Mesenchymal stem cell (in vitro differentiated cells and primary cell): ENCODE measurements at regions not wholly inside any gene's neighbourhood (a gene's known extent, or its start where the extent isn't known, plus 50 kb on each side); places are given as distances from the start of the nearest gene placed in this dataset.

Source experiments
- DNase-seq: peaks from one replicate; pipeline ENCODE4 v3.0.0-alpha.2; 2013
- H2AFZ ChIP-seq: one replicate; pipeline ENCODE4 v1.6.1; 2013; ENCODE audit warnings: low read depth, mild to moderate bottlenecking, control low read depth, inconsistent platforms, low read length, moderate library complexity
- H2AK5ac ChIP-seq: 2 replicates; pipeline ENCODE4 v1.6.1; 2013; ENCODE audit warnings: low read length, moderate library complexity, mild to moderate bottlenecking, inconsistent platforms; ENCODE audit not compliant: severe bottlenecking
- H2BK120ac ChIP-seq: one replicate; pipeline ENCODE4 v1.6.1; 2013; ENCODE audit warnings: low read depth, mild to moderate bottlenecking, inconsistent platforms, low read length, moderate library complexity
- H2BK12ac ChIP-seq, 2 experiments: one replicate each; pipeline ENCODE4 v1.6.1; 2013; ENCODE audit warnings: inconsistent platforms in 2 of 2, low read length in 2 of 2, mild to moderate bottlenecking in 2 of 2, moderate library complexity in 2 of 2, control low read depth in 1 of 2
- H2BK15ac ChIP-seq: one replicate; pipeline ENCODE4 v1.6.1; 2013; ENCODE audit warnings: mild to moderate bottlenecking, low read depth, inconsistent platforms; ENCODE audit not compliant: poor library complexity, severe bottlenecking
- H2BK5ac ChIP-seq: 2 replicates; pipeline ENCODE4 v1.6.1; 2013; ENCODE audit warnings: low read depth, mild to moderate bottlenecking, low read length, control low read depth, inconsistent platforms; ENCODE audit not compliant: poor library complexity, severe bottlenecking
- H3K14ac ChIP-seq, 2 experiments: one replicate each; pipeline ENCODE4 v1.6.1; 2013; ENCODE audit warnings: inconsistent platforms in 2 of 2, low read length in 2 of 2, control low read depth in 1 of 2, mild to moderate bottlenecking in 1 of 2, moderate library complexity in 1 of 2
- H3K18ac ChIP-seq, 2 experiments: one replicate each; pipeline ENCODE4 v1.6.1; 2013; ENCODE audit warnings: inconsistent platforms in 2 of 2, low read length in 2 of 2, control low read depth in 1 of 2, low read depth in 1 of 2, mild to moderate bottlenecking in 1 of 2
- H3K23ac ChIP-seq, 2 experiments: one replicate each; pipeline ENCODE4 v1.6.1; 2013; ENCODE audit warnings: inconsistent platforms in 2 of 2, low read length in 2 of 2, mild to moderate bottlenecking in 2 of 2, moderate library complexity in 2 of 2, control low read depth in 1 of 2
- H3K27ac ChIP-seq: 2 replicates; pipeline ENCODE4 v1.5.1; 2013; ENCODE audit warnings: mild to moderate bottlenecking, moderate library complexity, low read length, control low read depth, inconsistent platforms; ENCODE audit not compliant: poor library complexity, severe bottlenecking
- H3K27me3 ChIP-seq, 2 experiments: 2 replicates each; pipeline versions ENCODE4 v1.6.1 to v1.7.0; 2013; ENCODE audit warnings: low read length in 2 of 2, mild to moderate bottlenecking in 2 of 2, moderate library complexity in 2 of 2, control low read depth in 1 of 2, inconsistent platforms in 1 of 2; ENCODE audit not compliant: control insufficient read depth in 1 of 2, insufficient read depth in 1 of 2
- H3K36me3 ChIP-seq, 2 experiments: 2 replicates each; pipeline versions ENCODE4 v1.6.1 to v1.7.0; 2013; ENCODE audit warnings: low read length in 2 of 2, control low read depth in 1 of 2, inconsistent platforms in 1 of 2, low read depth in 1 of 2, mild to moderate bottlenecking in 1 of 2; ENCODE audit not compliant: insufficient read depth in 2 of 2, control insufficient read depth in 1 of 2
- H3K4ac ChIP-seq, 2 experiments: one replicate each; pipeline ENCODE4 v1.6.1; 2013; ENCODE audit warnings: inconsistent platforms in 2 of 2, low read length in 2 of 2, mild to moderate bottlenecking in 2 of 2, moderate library complexity in 2 of 2, control low read depth in 1 of 2, low read depth in 1 of 2
- H3K4me1 ChIP-seq: 2 replicates; pipeline ENCODE4 v1.6.1; 2013; ENCODE audit warnings: low read depth, low read length, control low read depth; ENCODE audit not compliant: control insufficient read depth, insufficient read depth
- H3K4me2 ChIP-seq: 2 replicates; pipeline ENCODE4 v1.6.1; 2013; ENCODE audit warnings: low read length, mild to moderate bottlenecking, inconsistent platforms; ENCODE audit not compliant: poor library complexity, severe bottlenecking
- H3K4me3 ChIP-seq, 2 experiments: 2 replicates each; pipeline versions ENCODE4 v1.5.1 to v1.7.0; 2013; ENCODE audit warnings: low read length in 2 of 2, mild to moderate bottlenecking in 2 of 2, control low read depth in 1 of 2, low read depth in 1 of 2; ENCODE audit not compliant: insufficient read depth in 1 of 2
- H3K79me1 ChIP-seq: replicated peaks from 2 replicates; pipeline ENCODE4 v1.6.1; 2013; ENCODE audit warnings: mild to moderate bottlenecking, control low read depth, low read length, inconsistent platforms; ENCODE audit not compliant: poor library complexity, severe bottlenecking
- H3K9ac ChIP-seq: 2 replicates; pipeline ENCODE4 v1.7.0; 2013; ENCODE audit warnings: mild to moderate bottlenecking, low read length, moderate library complexity
- H3K9me3 ChIP-seq: 2 replicates; pipeline ENCODE4 v1.7.0; 2013; ENCODE audit warnings: mild to moderate bottlenecking, low read length; ENCODE audit not compliant: control insufficient read depth
- H4K8ac ChIP-seq: one replicate; pipeline ENCODE4 v1.6.1; 2013; ENCODE audit warnings: inconsistent platforms, mild to moderate bottlenecking, low read length, moderate library complexity
- H4K91ac ChIP-seq: one replicate; pipeline ENCODE4 v1.6.1; 2013; ENCODE audit warnings: mild to moderate bottlenecking, low read length, inconsistent platforms
- WGBS: methylation state at CpG from one replicate; pipeline ENCODE4 v1.1.7; 2013; ENCODE audit warnings: mixed read lengths; 5-methylcytosine and 5-hydroxymethylcytosine counted together

DNA sequence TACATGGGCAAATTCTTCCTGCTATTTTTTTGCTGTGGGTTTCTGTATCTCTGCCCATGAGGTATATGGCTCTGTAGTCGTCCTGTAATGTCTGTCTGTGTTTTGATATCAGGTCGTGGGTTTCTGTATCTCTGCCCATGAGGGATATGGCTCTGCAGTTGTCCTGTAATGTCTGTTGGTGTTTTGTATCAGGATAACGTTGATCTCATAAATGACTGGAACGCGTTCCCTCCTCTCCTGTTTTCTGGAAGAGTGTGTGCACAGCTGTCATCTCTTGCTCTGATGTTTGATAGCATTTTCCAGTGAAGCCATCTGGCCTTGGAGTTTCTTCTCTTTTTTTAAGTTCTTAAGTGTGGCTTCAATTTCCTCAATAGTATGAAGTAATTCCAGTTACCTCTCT lies 57.2 kb downstream of the SOX1 start:
- Histone ChIP-seq H3K36me3 (no peaks in the 10 kb centered on the region), H2AK5ac (no peak overlapping the region), H3K27ac (no peak overlapping the region), H3K4ac (no peak overlapping the region), H3K4me1 (no peaks in the 10 kb centered on the region), H4K8ac (no peak overlapping the region), H2AFZ (no peak overlapping the region), H3K14ac (no peak overlapping the region), H3K4me2 (no peak overlapping the region), H3K23ac (no peak overlapping the region), H2BK12ac (no peak overlapping the region), H4K91ac (no peak overlapping the region), H3K79me1 (no peaks in the 10 kb centered on the region), H2BK120ac (no peak overlapping the region), H3K18ac (no peak overlapping the region), H3K9ac (no peak overlapping the region), H3K27me3 (no peaks in the 10 kb centered on the region), H3K9me3 (no peaks in the 10 kb centered on the region), H2BK5ac (no peak overlapping the region), H3K4me3 (no peak overlapping the region), H2BK15ac (no peak overlapping the region)
- no peak for DNase-seq
- WGBS = 64% methylated on average over 5 of the region's 5 CpGs

DNA sequence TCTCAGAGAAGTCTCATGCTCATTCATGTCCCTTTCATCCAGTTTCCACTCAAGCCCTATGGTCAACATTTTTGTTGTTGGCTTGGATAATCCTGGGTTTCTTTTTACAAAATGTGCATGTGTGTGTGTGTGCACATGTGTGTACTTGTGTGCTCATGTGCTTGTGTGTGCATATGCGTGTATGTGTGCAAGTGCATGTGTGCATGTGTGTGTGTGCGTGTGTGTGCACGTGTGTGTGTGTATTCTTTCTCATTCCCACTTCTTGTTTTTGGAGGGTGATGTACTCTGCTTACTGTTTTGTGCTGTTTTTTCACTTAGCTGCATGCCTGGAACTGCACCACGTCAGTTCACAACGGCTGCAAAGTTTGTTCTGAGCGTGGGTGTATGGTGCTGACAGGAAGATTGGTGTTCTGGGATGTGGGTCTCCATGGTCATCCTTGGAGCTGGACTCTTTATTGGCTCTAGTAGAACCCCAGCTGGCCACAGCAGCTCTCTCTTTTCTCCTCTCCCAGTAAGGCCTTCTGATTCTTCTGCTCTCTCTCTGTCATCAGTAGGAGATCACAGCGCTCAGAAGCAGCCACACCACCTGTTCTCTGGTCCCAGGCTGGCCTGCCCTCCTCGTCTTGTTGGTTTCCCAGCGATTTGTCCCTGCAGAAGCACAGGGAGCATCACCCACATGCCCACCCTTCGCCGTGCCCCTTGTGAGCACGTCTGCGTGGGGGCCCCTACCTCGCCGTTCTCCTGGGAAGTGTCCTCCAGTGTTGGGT lies 60.8 kb downstream of the SOX1 start:
- no peak overlapping the region for H3K4me3 ChIP-seq
- H2BK5ac ChIP-seq = no peak overlapping the region
- no peak overlapping the region for H4K8ac ChIP-seq
- no peak overlapping the region for H3K23ac ChIP-seq
- H3K4ac ChIP-seq = no peak overlapping the region
- H2AK5ac ChIP-seq = no peak overlapping the region
- H3K4me1 ChIP-seq = no peaks in the 10 kb centered on the region
- no peaks in the 10 kb centered on the region for H3K36me3 ChIP-seq
- WGBS = 74% methylated on average over 15 of the region's 15 CpGs
- no peak overlapping the region for H2BK120ac ChIP-seq
- H3K9me3 ChIP-seq = no peaks in the 10 kb centered on the region
- H4K91ac ChIP-seq = no peak overlapping the region
- DNase-seq = no peak
- no peak overlapping the region for H2BK15ac ChIP-seq
- H3K27me3 ChIP-seq = no peaks in the 10 kb centered on the region
- H3K18ac ChIP-seq = no peak overlapping the region
- H3K9ac ChIP-seq = no peak overlapping the region
- H3K14ac ChIP-seq = no peak overlapping the region
- no peak overlapping the region for H2AFZ ChIP-seq
- no peaks in the 10 kb centered on the region for H3K79me1 ChIP-seq
- H3K27ac ChIP-seq = no peak overlapping the region
- no peak overlapping the region for H2BK12ac ChIP-seq
- H3K4me2 ChIP-seq = no peak overlapping the region

DNA sequence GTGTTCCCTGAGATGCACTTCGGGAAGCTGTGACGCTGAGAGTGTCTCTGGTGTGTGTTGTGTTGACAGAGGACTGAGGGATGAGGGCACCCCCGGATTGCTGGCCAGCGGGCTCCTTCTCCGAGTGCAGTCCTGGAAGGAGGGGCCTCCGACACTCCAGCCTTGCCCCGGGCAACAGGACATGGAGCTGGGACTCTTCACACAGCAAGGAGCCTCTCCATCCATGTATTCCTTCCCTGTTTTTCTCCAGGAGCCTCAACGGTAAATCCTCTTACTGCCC lies 61.3 kb downstream of the SOX1 start:
- no peak overlapping the region for H3K23ac ChIP-seq
- H3K9me3 ChIP-seq = no peaks in the 10 kb centered on the region
- no peak overlapping the region for H3K18ac ChIP-seq
- H2AFZ ChIP-seq = no peak overlapping the region
- DNase-seq = no peak
- no peak overlapping the region for H3K27ac ChIP-seq
- H3K36me3 ChIP-seq = no peaks in the 10 kb centered on the region
- H2AK5ac ChIP-seq = no peak overlapping the region
- H4K8ac ChIP-seq = no peak overlapping the region
- WGBS = 87% methylated on average over 7 of the region's 8 CpGs
- no peaks in the 10 kb centered on the region for H3K79me1 ChIP-seq
- H3K4me2 ChIP-seq = no peak overlapping the region
- H3K4me1 ChIP-seq = no peaks in the 10 kb centered on the region
- no peak overlapping the region for H2BK5ac ChIP-seq
- H3K9ac ChIP-seq = no peak overlapping the region
- H2BK12ac ChIP-seq = no peak overlapping the region
- no peak overlapping the region for H3K4me3 ChIP-seq
- H2BK120ac ChIP-seq = no peak overlapping the region
- H3K4ac ChIP-seq = no peak overlapping the region
- H2BK15ac ChIP-seq = no peak overlapping the region
- H3K14ac ChIP-seq = no peak overlapping the region
- no peak overlapping the region for H4K91ac ChIP-seq
- H3K27me3 ChIP-seq = no peaks in the 10 kb centered on the region

DNA sequence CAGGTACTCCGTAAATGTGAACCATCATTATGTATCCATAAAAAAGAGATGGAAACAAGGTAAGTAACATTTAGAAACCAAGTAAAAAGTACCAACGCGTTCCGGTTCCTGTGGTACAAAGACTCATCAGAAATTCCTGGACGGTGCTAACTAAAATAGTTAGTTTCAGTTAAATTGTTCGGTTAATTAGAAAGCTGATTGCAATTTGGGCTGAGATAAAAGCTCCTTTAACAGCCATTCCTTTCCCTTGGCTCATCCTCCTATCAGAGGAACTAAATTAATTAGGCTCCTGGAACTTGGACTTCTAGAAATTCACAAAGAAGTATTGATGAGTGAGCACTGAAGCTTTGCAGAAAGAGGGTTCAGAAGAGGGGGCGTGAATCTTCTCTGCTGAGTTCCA lies 63.5 kb downstream of the SOX1 start:
- no peaks in the 10 kb centered on the region for H3K9me3 ChIP-seq
- H3K4me1 ChIP-seq = no peaks in the 10 kb centered on the region
- no peak overlapping the region for H2BK15ac ChIP-seq
- no peak overlapping the region for H2BK5ac ChIP-seq
- H3K4me2 ChIP-seq = no peak overlapping the region
- H2AFZ ChIP-seq = no peak overlapping the region
- no peak overlapping the region for H2AK5ac ChIP-seq
- no peak overlapping the region for H3K4ac ChIP-seq
- no peak overlapping the region for H2BK12ac ChIP-seq
- no peak overlapping the region for H3K18ac ChIP-seq
- no peak overlapping the region for H3K9ac ChIP-seq
- no peak overlapping the region for H4K8ac ChIP-seq
- no peak overlapping the region for H3K23ac ChIP-seq
- no peaks in the 10 kb centered on the region for H3K27me3 ChIP-seq
- H3K4me3 ChIP-seq = no peak overlapping the region
- no peaks in the 10 kb centered on the region for H3K79me1 ChIP-seq
- H4K91ac ChIP-seq = no peak overlapping the region
- no peaks in the 10 kb centered on the region for H3K36me3 ChIP-seq
- no peak overlapping the region for H2BK120ac ChIP-seq
- 89% methylated on average over 7 of the region's 7 CpGs for WGBS
- no peak overlapping the region for H3K27ac ChIP-seq
- H3K14ac ChIP-seq = no peak overlapping the region
- DNase-seq = no peak
